ENCODE measurements at regions not wholly inside any gene's neighbourhood (a gene's known extent, or its start where the extent isn't known, plus 50 kb on each side); places are given as distances from the start of the nearest gene placed in this dataset.

DNA sequence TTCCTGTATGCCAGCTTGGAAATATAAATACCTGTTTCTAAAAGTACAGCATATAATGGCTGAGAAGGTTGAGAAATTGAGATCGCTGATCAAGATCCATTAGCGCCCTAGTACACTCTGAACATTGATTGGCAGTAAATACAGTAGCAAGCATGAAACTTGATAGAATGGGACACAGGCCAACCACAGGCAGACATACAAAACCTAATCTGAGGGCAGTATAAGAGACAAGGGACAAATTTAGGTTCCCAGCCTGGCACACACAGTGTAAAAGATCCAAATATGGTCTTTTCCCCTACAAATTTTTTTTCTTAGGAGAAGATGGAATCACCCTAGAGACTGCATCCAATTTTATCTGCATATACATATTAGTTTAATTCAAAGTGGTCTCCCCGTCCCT, 126.5 kb upstream of the ARHGAP42 start:
- no peak for TF ChIP-seq POLR2A (IDR thresholded peaks at IDR 0.05; ENCODE audit: borderline replicate concordance, extremely low read depth, insufficient read depth, insufficient read length)
- no peak for TF ChIP-seq SIN3A (IDR thresholded peaks at IDR 0.05; ENCODE audit: low read depth)
- TF ChIP-seq EZH2phosphoT487 (IDR thresholded peaks at IDR 0.05; ENCODE audit: borderline replicate concordance) = no peak
- TF ChIP-seq JUND (IDR thresholded peaks at IDR 0.05) = no peak
- TF ChIP-seq YY1 (IDR thresholded peaks at IDR 0.05; ENCODE audit: extremely low read depth, insufficient replicate concordance, low read depth, low read length) = no peak
- no peak for TF ChIP-seq TCF7L2 (IDR thresholded peaks at IDR 0.05; ENCODE audit: borderline replicate concordance, extremely low read depth, insufficient read depth, insufficient read length)
- TF ChIP-seq ELF1 (IDR thresholded peaks at IDR 0.05; ENCODE audit: borderline replicate concordance, low read depth) = no peak
- no peak for TF ChIP-seq ZNF274 (IDR thresholded peaks at IDR 0.05; ENCODE audit: low read depth, low read length)
- TF ChIP-seq, protein P1, sequence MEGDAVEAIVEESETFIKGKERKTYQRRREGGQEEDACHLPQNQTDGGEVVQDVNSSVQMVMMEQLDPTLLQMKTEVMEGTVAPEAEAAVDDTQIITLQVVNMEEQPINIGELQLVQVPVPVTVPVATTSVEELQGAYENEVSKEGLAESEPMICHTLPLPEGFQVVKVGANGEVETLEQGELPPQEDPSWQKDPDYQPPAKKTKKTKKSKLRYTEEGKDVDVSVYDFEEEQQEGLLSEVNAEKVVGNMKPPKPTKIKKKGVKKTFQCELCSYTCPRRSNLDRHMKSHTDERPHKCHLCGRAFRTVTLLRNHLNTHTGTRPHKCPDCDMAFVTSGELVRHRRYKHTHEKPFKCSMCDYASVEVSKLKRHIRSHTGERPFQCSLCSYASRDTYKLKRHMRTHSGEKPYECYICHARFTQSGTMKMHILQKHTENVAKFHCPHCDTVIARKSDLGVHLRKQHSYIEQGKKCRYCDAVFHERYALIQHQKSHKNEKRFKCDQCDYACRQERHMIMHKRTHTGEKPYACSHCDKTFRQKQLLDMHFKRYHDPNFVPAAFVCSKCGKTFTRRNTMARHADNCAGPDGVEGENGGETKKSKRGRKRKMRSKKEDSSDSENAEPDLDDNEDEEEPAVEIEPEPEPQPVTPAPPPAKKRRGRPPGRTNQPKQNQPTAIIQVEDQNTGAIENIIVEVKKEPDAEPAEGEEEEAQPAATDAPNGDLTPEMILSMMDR (IDR thresholded peaks at IDR 0.05 in 2 of 3, conservative IDR thresholded peaks at IDR 0.05 in 1 of 3; ENCODE audit: borderline replicate concordance in 1 of 3, insufficient read depth in 1 of 3, low read depth in 2 of 3, low read length in 2 of 3) = no peak
- no peak for TF ChIP-seq POLR2AphosphoS5 (IDR thresholded peaks at IDR 0.05; ENCODE audit: low read depth, low read length)
- TF ChIP-seq, protein P2, sequence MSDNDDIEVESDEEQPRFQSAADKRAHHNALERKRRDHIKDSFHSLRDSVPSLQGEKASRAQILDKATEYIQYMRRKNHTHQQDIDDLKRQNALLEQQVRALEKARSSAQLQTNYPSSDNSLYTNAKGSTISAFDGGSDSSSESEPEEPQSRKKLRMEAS (IDR thresholded peaks at IDR 0.05) = no peak
